ENCODE measurements at regions not wholly inside any gene's neighbourhood (a gene's known extent, or its start where the extent isn't known, plus 50 kb on each side); places are given as distances from the start of the nearest gene placed in this dataset.

- no peak for TF ChIP-seq CTCF (conservative IDR thresholded peaks at IDR 0.05)
- no peak overlapping the region for H3K18ac ChIP-seq (ENCODE audit: insufficient read length, low read depth, low read length)
- Mint-ChIP-seq H3K36me3 (ENCODE audit: insufficient read depth in 1 of 3, low read depth in 3 of 3) (no peaks in the 10 kb centered on the region), H3K4me1 (peaks cover 0 to 4% of the 10 kb centered on the region in 2 experiments; a peak in 2 of 4 replicates), H3K27ac (no peak overlapping the region), H3K27me3 (ENCODE audit: low read depth) (no peaks in the 10 kb centered on the region), H3K9me3 (no peaks in the 10 kb centered on the region), H3K4me3 (no peak overlapping the region)
- WGBS (ENCODE audit: extremely low coverage, insufficient read length, low lambda C conversion rate), result no CpG with 5 or more reads among the region's 1 CpG
- no peaks in the 10 kb centered on the region for H3K79me2 ChIP-seq (ENCODE audit: insufficient read depth, low read length)
- no peak overlapping the region for H3K14ac ChIP-seq (ENCODE audit: insufficient read depth, low read length)
- DNase-seq, result no peak
- no peak overlapping the region for H2BK20ac ChIP-seq (ENCODE audit: low read depth, low read length, poor library complexity, severe bottlenecking)
- H3K56ac ChIP-seq (ENCODE audit: insufficient read length, low read depth, low read length), result no peak overlapping the region
- H3K79me1 ChIP-seq (ENCODE audit: insufficient read depth, low read depth, low read length, poor library complexity, severe bottlenecking), result no peaks in the 10 kb centered on the region
- H3K4me1 ChIP-seq (ENCODE audit: insufficient read depth, low read length), result no peaks in the 10 kb centered on the region
- H4K20me1 ChIP-seq (ENCODE audit: control insufficient read depth, insufficient read depth, insufficient read length), result no peaks in the 10 kb centered on the region
- no peak overlapping the region for H3K4me2 ChIP-seq (ENCODE audit: insufficient read depth, insufficient read length, low read length)
- H3K9ac ChIP-seq (ENCODE audit: extremely low read depth, insufficient read length, low read length), result no peak overlapping the region
- H2BK120ac ChIP-seq (ENCODE audit: low read depth, low read length, poor library complexity, severe bottlenecking), result no peak overlapping the region
- H4K5ac ChIP-seq (ENCODE audit: insufficient read length, low read depth, low read length), result no peak overlapping the region
- no peak overlapping the region for H2BK5ac ChIP-seq (ENCODE audit: insufficient read length, low read length)
- H3K23ac ChIP-seq (ENCODE audit: insufficient read length, low read depth, low read length), result no peak overlapping the region
- H4K91ac ChIP-seq (ENCODE audit: insufficient read length, low read depth, low read length), result no peak overlapping the region
- H4K8ac ChIP-seq (replicated peaks; ENCODE audit: insufficient read length, low read depth, low read length), result no peak overlapping the region
- no peak overlapping the region for H2BK12ac ChIP-seq (ENCODE audit: insufficient read length, low read depth, low read length)
- no peak overlapping the region for H2BK15ac ChIP-seq (ENCODE audit: low read depth, low read length)
- H3K23me2 ChIP-seq (ENCODE audit: insufficient read length, low read depth, low read length, poor library complexity, severe bottlenecking), result no peaks in the 10 kb centered on the region
- H3K27me3 ChIP-seq (ENCODE audit: insufficient read depth, low read length), result no peaks in the 10 kb centered on the region
- no peak overlapping the region for H3T11ph ChIP-seq (ENCODE audit: low read length)
- H2AFZ ChIP-seq (ENCODE audit: low read length), result no peak overlapping the region
- no peaks in the 10 kb centered on the region for H3K9me3 ChIP-seq (ENCODE audit: control insufficient read depth, low read depth, low read length)
- H3K4ac ChIP-seq (ENCODE audit: low read depth, low read length), result no peak overlapping the region
- no peak overlapping the region for H3K27ac ChIP-seq (ENCODE audit: insufficient read length, low read depth, low read length)
- H2AK5ac ChIP-seq (ENCODE audit: insufficient read length, low read length), result no peak overlapping the region
Observed at GRCh38 chr4:64105903-64106302, 303.3 kb downstream of the TECRL start.

All from H9 (cell line).